Fibroblast of skin of left quadriceps (primary cell): ENCODE measurements at regions not wholly inside any gene's neighbourhood (a gene's known extent, or its start where the extent isn't known, plus 50 kb on each side); places are given as distances from the start of the nearest gene placed in this dataset.
"Not testable (repeated sequence)": the region's sequence is repeated elsewhere in the genome, so short reads cannot be mapped to it uniquely, and the experiment has no call there.

Experiments
- DNase-seq, 2 experiments: peaks; one replicate each; pipeline ENCODE4 v3.0.0-alpha.2; 2013; ENCODE audit warnings: low read depth in 2 of 2

GRCh38 chr1:163571950-163572349, 250.2 kb downstream of the NUF2 start:
- no peak for DNase-seq

- DNase-seq: no peak
These were observed 252.4 kb downstream of the NUF2 start for GRCh38 chr1:163574119-163574518.

GRCh38 chr1:163580926-163581325, 259.2 kb downstream of the NUF2 start:
- no peak for DNase-seq

GRCh38 chr1:163583661-163584181, 262.0 kb downstream of the NUF2 start:
- no peak for DNase-seq

- no peak for DNase-seq
These were observed 264.0 kb downstream of the NUF2 start for GRCh38 chr1:163585796-163586195.

GRCh38 chr1:163588796-163589195, 267.0 kb downstream of the NUF2 start:
- DNase-seq: no peak

- no peak for DNase-seq
These were observed 268.0 kb downstream of the NUF2 start for GRCh38 chr1:163589735-163590134.

GRCh38 chr1:163591131-163591530, 269.4 kb downstream of the NUF2 start:
- DNase-seq: not testable (repeated sequence)

- not testable (repeated sequence) for DNase-seq
These were observed 270.9 kb downstream of the NUF2 start for GRCh38 chr1:163592623-163593022.

- not testable (repeated sequence) for DNase-seq
These were observed 274.4 kb downstream of the NUF2 start for GRCh38 chr1:163596106-163596505.

- DNase-seq: no peak
These were observed 274.9 kb downstream of the NUF2 start for GRCh38 chr1:163596541-163597258.

GRCh38 chr1:163604321-163604720, 282.6 kb downstream of the NUF2 start:
- DNase-seq: no peak

- no peak for DNase-seq
These were observed 283.1 kb downstream of the NUF2 start for GRCh38 chr1:163604896-163605295.

GRCh38 chr1:163608979-163609378, 287.2 kb downstream of the NUF2 start:
- DNase-seq: no peak

GRCh38 chr1:163609858-163610257, 288.1 kb downstream of the NUF2 start:
- DNase-seq: no peak

- no peak for DNase-seq
These were observed 288.7 kb downstream of the NUF2 start for GRCh38 chr1:163610486-163610885.

- DNase-seq: no peak
These were observed 292.6 kb downstream of the NUF2 start for GRCh38 chr1:163614361-163614760.

- no peak for DNase-seq
These were observed 306.4 kb downstream of the NUF2 start for GRCh38 chr1:163628034-163628773.

- DNase-seq: no peak
These were observed 310.5 kb downstream of the NUF2 start for GRCh38 chr1:163632269-163632668.

GRCh38 chr1:163633366-163633765, 311.6 kb downstream of the NUF2 start:
- no peak for DNase-seq

GRCh38 chr1:163645676-163646075, 323.9 kb downstream of the NUF2 start:
- not testable (repeated sequence) for DNase-seq

- DNase-seq: no peak
These were observed 328.9 kb downstream of the NUF2 start for GRCh38 chr1:163650624-163651023.

- DNase-seq: no peak
These were observed 330.7 kb downstream of the NUF2 start for GRCh38 chr1:163652441-163652840.
